Mammary epithelial cell (primary cell): ENCODE measurements at regions not wholly inside any gene's neighbourhood (a gene's known extent, or its start where the extent isn't known, plus 50 kb on each side); places are given as distances from the start of the nearest gene placed in this dataset.

Source experiments
- CTCF ChIP-seq, 2 donors: IDR thresholded peaks in 1 of 2; conservative IDR thresholded peaks in 1 of 2; 2 replicates each; pipeline ENCODE4 v1.5.1; 2011 to 2012; ENCODE audit warnings: inconsistent platforms in 2 of 2, low read length in 2 of 2, mild to moderate bottlenecking in 2 of 2, control low read depth in 1 of 2, low read depth in 1 of 2; ENCODE audit not compliant: insufficient read depth in 1 of 2; ENCODE audit errors: extremely low read depth in 1 of 2
- EZH2 ChIP-seq: IDR thresholded peaks from 2 replicates; pipeline ENCODE4 v1.6.1; 2012; ENCODE audit warnings: low read length, inconsistent platforms, borderline replicate concordance

- TF ChIP-seq CTCF (conservative IDR thresholded peaks at IDR 0.05 in 1 of 2, IDR thresholded peaks at IDR 0.05 in 1 of 2; ENCODE audit: extremely low read depth in 1 of 2, insufficient read depth in 1 of 2, low read depth in 1 of 2, low read length in 2 of 2) (no peak), EZH2 (no peak)
Measured at GRCh38 chr16:5314377-5314776, 216.8 kb upstream of the EEF2KMT start.
